Astrocyte (in vitro differentiated cells and primary cell): ENCODE measurements at regions not wholly inside any gene's neighbourhood (a gene's known extent, or its start where the extent isn't known, plus 50 kb on each side); places are given as distances from the start of the nearest gene placed in this dataset.

ENCODE experiments used
- DNase-seq: peaks from one replicate; pipeline ENCODE4 v3.0.0-alpha.2; 2010; ENCODE audit warnings: low read depth
- FAIRE-seq: peaks from 2 replicates; lab custom pipeline; 2011; peaks lifted over from hg19 to GRCh38; lab: Jason Lieb, UNC
- H2AFZ ChIP-seq: 2 replicates; pipeline ENCODE4 v1.6.0; 2012; ENCODE audit warnings: low read depth, low read length, inconsistent platforms
- H3K27ac ChIP-seq: 2 replicates; pipeline ENCODE4 v1.5.1; 2011; ENCODE audit warnings: low read depth, low read length, inconsistent platforms
- H3K27me3 ChIP-seq: 2 replicates; pipeline ENCODE4 v1.6.0; 2011; ENCODE audit warnings: low read length, inconsistent platforms; ENCODE audit not compliant: insufficient read depth
- H3K36me3 ChIP-seq: 2 replicates; pipeline ENCODE4 v1.5.1; 2011; ENCODE audit warnings: low read length, inconsistent platforms; ENCODE audit not compliant: insufficient read depth
- H3K4me1 ChIP-seq: 2 replicates; pipeline ENCODE4 v1.5.1; 2011; ENCODE audit warnings: low read length, inconsistent platforms; ENCODE audit not compliant: insufficient read depth
- H3K4me2 ChIP-seq: 2 replicates; pipeline ENCODE4 v1.6.0; 2012; ENCODE audit warnings: low read length, inconsistent platforms
- H3K4me3 ChIP-seq: 2 replicates; pipeline ENCODE4 v1.5.1; 2011; ENCODE audit warnings: low read depth, mild to moderate bottlenecking, low read length, inconsistent platforms; ENCODE audit not compliant: insufficient read depth
- H3K79me2 ChIP-seq: 2 replicates; pipeline ENCODE4 v1.6.0; 2012; ENCODE audit warnings: mild to moderate bottlenecking, low read length, inconsistent platforms; ENCODE audit not compliant: insufficient read depth
- H3K9ac ChIP-seq: 2 replicates; pipeline ENCODE4 v1.6.0; 2012; ENCODE audit warnings: mild to moderate bottlenecking, low read length, inconsistent platforms
- H3K9me3 ChIP-seq: 2 replicates; pipeline ENCODE4 v1.5.1; 2012; ENCODE audit warnings: low read depth, mild to moderate bottlenecking, low read length, inconsistent platforms; ENCODE audit not compliant: insufficient read depth
- H4K20me1 ChIP-seq: 2 replicates; pipeline ENCODE4 v1.6.0; 2012; ENCODE audit warnings: low read length, inconsistent platforms; ENCODE audit not compliant: insufficient read depth
- H3K27ac Mint-ChIP-seq: one replicate; pipeline ENCODE4 v1.8.0; 2021; ENCODE audit warnings: mild to moderate bottlenecking, mixed read lengths; ENCODE audit not compliant: unreplicated experiment
- H3K27me3 Mint-ChIP-seq: one replicate; pipeline ENCODE4 v1.8.0; 2021; ENCODE audit warnings: low read depth, mixed read lengths; ENCODE audit not compliant: unreplicated experiment
- H3K36me3 Mint-ChIP-seq: one replicate; pipeline ENCODE4 v1.8.0; 2021; ENCODE audit warnings: low read depth, mixed read lengths; ENCODE audit not compliant: unreplicated experiment
- H3K4me1 Mint-ChIP-seq: one replicate; pipeline ENCODE4 v1.8.0; 2021; ENCODE audit warnings: low read depth, mixed read lengths; ENCODE audit not compliant: unreplicated experiment
- H3K4me3 Mint-ChIP-seq: one replicate; pipeline ENCODE4 v1.8.0; 2021; ENCODE audit warnings: mild to moderate bottlenecking, moderate library complexity, mixed read lengths; ENCODE audit not compliant: unreplicated experiment
- H3K9me3 Mint-ChIP-seq: one replicate; pipeline ENCODE4 v1.8.0; 2021; ENCODE audit warnings: mild to moderate bottlenecking, mixed read lengths; ENCODE audit not compliant: unreplicated experiment
- CTCF ChIP-seq: IDR thresholded peaks from 2 replicates; pipeline ENCODE4 v1.5.1; 2011; ENCODE audit warnings: low read depth, mild to moderate bottlenecking, inconsistent platforms, low read length, moderate library complexity; ENCODE audit not compliant: insufficient read depth
- EZH2 ChIP-seq: IDR thresholded peaks from 2 replicates; pipeline ENCODE4 v1.6.1; 2012; ENCODE audit warnings: mild to moderate bottlenecking, low read length, inconsistent platforms; ENCODE audit not compliant: insufficient read depth

DNA sequence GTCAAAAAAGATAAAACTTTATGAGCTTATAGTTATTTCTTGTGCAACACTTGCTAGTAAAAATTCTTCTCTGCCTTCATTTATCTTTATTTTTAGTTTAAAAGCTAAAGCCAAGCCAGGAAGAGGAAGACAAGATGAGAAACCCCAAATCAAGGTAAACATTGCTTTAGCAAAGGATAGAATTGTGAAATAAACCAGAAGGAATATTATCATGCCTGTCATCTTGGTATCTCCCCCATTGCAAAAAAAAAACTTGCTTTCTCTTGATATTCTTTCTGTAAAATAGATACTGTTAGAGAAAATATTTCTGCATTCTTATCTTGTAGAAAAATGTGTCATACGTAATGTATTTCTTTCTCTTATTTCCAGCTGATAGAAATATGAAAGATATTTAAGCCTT, 432.8 kb downstream of the GJA1 start:
- Histone ChIP-seq H3K4me2 (no peak overlapping the region), H4K20me1 (no peaks in the 10 kb centered on the region), H3K36me3 (no peaks in the 10 kb centered on the region), H3K27ac (no peak overlapping the region), H3K4me1 (no peaks in the 10 kb centered on the region), H3K27me3 (no peaks in the 10 kb centered on the region), H2AFZ (no peak overlapping the region), H3K9ac (no peak overlapping the region), H3K9me3 (no peaks in the 10 kb centered on the region), H3K79me2 (no peaks in the 10 kb centered on the region), H3K4me3 (no peak overlapping the region)
- no peak overlapping the region for H3K27ac Mint-ChIP-seq
- DNase-seq (no peak), FAIRE-seq (no peak)
- TF ChIP-seq CTCF (no peak), EZH2 (no peak)
- H3K9me3 Mint-ChIP-seq: peaks cover 9% of the 10 kb centered on the region
- no peaks in the 10 kb centered on the region for H3K36me3 Mint-ChIP-seq
- H3K27me3 Mint-ChIP-seq: no peaks in the 10 kb centered on the region
- H3K4me3 Mint-ChIP-seq: no peak overlapping the region
- peaks cover 2% of the 10 kb centered on the region for H3K4me1 Mint-ChIP-seq

DNA sequence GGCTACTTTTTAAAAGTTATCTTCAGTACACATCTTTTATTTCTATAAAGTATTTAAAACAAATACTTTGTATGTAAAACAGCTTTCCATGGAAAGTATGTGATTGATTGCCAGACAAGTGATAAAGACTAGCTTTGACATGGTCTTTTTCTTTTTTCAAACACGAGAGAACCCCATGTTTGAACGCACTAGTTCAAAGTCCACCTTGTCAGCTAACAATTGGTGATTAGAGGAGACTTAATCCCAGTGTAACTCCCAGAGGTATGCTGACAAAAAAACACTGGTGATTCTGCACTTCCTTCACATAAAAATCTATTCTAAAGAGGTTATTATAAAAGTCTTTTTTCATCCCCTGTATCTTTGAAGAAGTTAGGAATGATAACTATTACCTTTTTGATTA, 438.1 kb downstream of the GJA1 start:
- H3K9me3 Mint-ChIP-seq: peaks cover 3% of the 10 kb centered on the region
- no peak overlapping the region for H3K27ac ChIP-seq
- H3K36me3 ChIP-seq: no peaks in the 10 kb centered on the region
- no peak overlapping the region for H2AFZ ChIP-seq
- no peaks in the 10 kb centered on the region for H3K27me3 ChIP-seq
- TF ChIP-seq CTCF (no peak), EZH2 (no peak)
- H3K27me3 Mint-ChIP-seq: no peaks in the 10 kb centered on the region
- no peaks in the 10 kb centered on the region for H3K4me1 Mint-ChIP-seq
- no peaks in the 10 kb centered on the region for H3K36me3 Mint-ChIP-seq
- no peaks in the 10 kb centered on the region for H3K4me1 ChIP-seq
- no peak overlapping the region for H3K4me3 Mint-ChIP-seq
- DNase-seq: no peak
- no peak overlapping the region for H3K27ac Mint-ChIP-seq
- FAIRE-seq: no peak
- no peaks in the 10 kb centered on the region for H3K79me2 ChIP-seq
- no peaks in the 10 kb centered on the region for H4K20me1 ChIP-seq
- no peak overlapping the region for H3K4me2 ChIP-seq
- no peak overlapping the region for H3K4me3 ChIP-seq
- H3K9ac ChIP-seq: no peak overlapping the region
- H3K9me3 ChIP-seq: no peaks in the 10 kb centered on the region

DNA sequence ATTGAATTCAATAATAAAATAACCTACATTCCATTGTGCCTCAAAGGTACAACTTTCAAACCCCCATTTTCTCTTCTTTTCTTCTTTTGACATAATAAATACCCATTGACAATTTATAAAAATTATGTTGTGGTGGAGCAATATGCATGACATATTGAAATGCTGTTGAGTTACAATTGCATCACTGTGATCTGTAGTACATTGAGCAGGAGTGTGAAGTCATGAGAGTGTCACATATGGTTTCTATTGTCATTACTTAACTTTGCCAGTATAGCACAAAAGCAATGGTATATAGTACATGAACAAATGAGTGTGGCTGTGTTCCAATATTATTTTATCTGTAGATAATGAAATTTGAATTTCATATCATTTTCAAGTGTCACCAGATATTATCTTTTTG, 441.3 kb downstream of the GJA1 start:
- no peak overlapping the region for H3K27ac Mint-ChIP-seq
- Histone ChIP-seq H3K4me1 (no peaks in the 10 kb centered on the region), H3K9ac (no peak overlapping the region), H3K9me3 (no peaks in the 10 kb centered on the region), H3K4me2 (no peak overlapping the region), H3K79me2 (no peaks in the 10 kb centered on the region), H2AFZ (no peak overlapping the region), H3K27me3 (no peaks in the 10 kb centered on the region), H4K20me1 (no peaks in the 10 kb centered on the region), H3K36me3 (no peaks in the 10 kb centered on the region), H3K4me3 (no peak overlapping the region), H3K27ac (no peak overlapping the region)
- H3K4me1 Mint-ChIP-seq: no peaks in the 10 kb centered on the region
- H3K27me3 Mint-ChIP-seq: no peaks in the 10 kb centered on the region
- peaks cover 3% of the 10 kb centered on the region for H3K9me3 Mint-ChIP-seq
- H3K4me3 Mint-ChIP-seq: no peak overlapping the region
- FAIRE-seq (no peak), DNase-seq (no peak)
- no peak for TF ChIP-seq EZH2
- no peak for TF ChIP-seq CTCF
- no peaks in the 10 kb centered on the region for H3K36me3 Mint-ChIP-seq
